Nucleus accumbens (tissue), 56 donors: ENCODE measurements at regions not wholly inside any gene's neighbourhood (a gene's known extent, or its start where the extent isn't known, plus 50 kb on each side); places are given as distances from the start of the nearest gene placed in this dataset.
"Not testable (repeated sequence)": the region's sequence is repeated elsewhere in the genome, so short reads cannot be mapped to it uniquely, and the experiment has no call there.

Experiments
- DNase-seq, 56 donors: peaks; one replicate each; lab custom pipeline; 2025; lab: John Stamatoyannopoulos, UW

- no peak for DNase-seq
Measured at GRCh38 chr12:67716817-67717216, 68.3 kb downstream of the DYRK2 start.

GRCh38 chr12:67719303-67719702 is 70.8 kb downstream of the DYRK2 start:
- DNase-seq = not testable (repeated sequence)

- no peak for DNase-seq
Measured at GRCh38 chr12:67720351-67720856, 71.9 kb downstream of the DYRK2 start.

GRCh38 chr12:67721248-67721647 is 72.7 kb downstream of the DYRK2 start:
- DNase-seq = no peak

- DNase-seq = no peak
Measured at GRCh38 chr12:67722296-67722695, 73.8 kb downstream of the DYRK2 start.

GRCh38 chr12:67726868-67727267 is 78.3 kb downstream of the DYRK2 start:
- DNase-seq = no peak

GRCh38 chr12:67727702-67728666 is 79.4 kb downstream of the DYRK2 start:
- DNase-seq = no peak

GRCh38 chr12:67732857-67733256 is 84.3 kb downstream of the DYRK2 start:
- DNase-seq = no peak

GRCh38 chr12:67735868-67736267 is 87.3 kb downstream of the DYRK2 start:
- DNase-seq = no peak

GRCh38 chr12:67740711-67741110 is 92.2 kb downstream of the DYRK2 start:
- DNase-seq = no peak

- no peak for DNase-seq
Measured at GRCh38 chr12:67741270-67741669, 92.7 kb downstream of the DYRK2 start.

GRCh38 chr12:67742461-67742860 is 93.9 kb downstream of the DYRK2 start:
- DNase-seq = no peak

- DNase-seq = no peak
Measured at GRCh38 chr12:67747869-67748742, 99.6 kb downstream of the DYRK2 start.

GRCh38 chr12:67748743-67749040 is 100.1 kb downstream of the DYRK2 start:
- no peak for DNase-seq

- DNase-seq = no peak
Measured at GRCh38 chr12:67750513-67751183, 102.1 kb downstream of the DYRK2 start.

GRCh38 chr12:67751381-67751928 is 102.9 kb downstream of the DYRK2 start:
- no peak for DNase-seq

- no peak for DNase-seq
Measured at GRCh38 chr12:67752226-67752732, 103.7 kb downstream of the DYRK2 start.

GRCh38 chr12:67754933-67755697 is 106.6 kb downstream of the DYRK2 start:
- no peak for DNase-seq

- no peak for DNase-seq
Measured at GRCh38 chr12:67757651-67758050, 109.1 kb downstream of the DYRK2 start.
